HEK293 (cell line): ENCODE measurements at regions not wholly inside any gene's neighbourhood (a gene's known extent, or its start where the extent isn't known, plus 50 kb on each side); places are given as distances from the start of the nearest gene placed in this dataset.

Source experiments
- CTCF ChIA-PET: fragments of 350-600 bp; formaldehyde crosslinking; extraction: SDS; loops from one replicate; lab custom pipeline; 2021; ENCODE audit warnings: antibody characterized with exemption; lab: Yijun Ruan, JAX
- POLR2A ChIA-PET: fragments of 300-600 bp; formaldehyde crosslinking; extraction: SDS; loops from one replicate; lab custom pipeline; 2020; ENCODE audit warnings: antibody characterized with exemption, inconsistent platforms; lab: Yijun Ruan, JAX
- H3K27ac ChIP-seq: fragments of 200-500 bp; sonication (Bioruptor generic); 2 replicates; pipeline ENCODE4 v1.5.1; 2014; ENCODE audit warnings: low read depth, low read length, control low read depth, inconsistent platforms; ENCODE audit errors: extremely low read depth
- H3K36me3 ChIP-seq, 2 experiments: fragments of 200-500 bp in 1 of 2; sonication (Bioruptor generic) in 1 of 2; 1 replicate in 1 of 2; 2 replicates in 1 of 2; pipeline ENCODE4 v1.5.1; 2014 to 2017; ENCODE audit warnings: inconsistent platforms in 2 of 2, low read length in 2 of 2; ENCODE audit not compliant: control insufficient read depth in 2 of 2, insufficient read depth in 1 of 2
- H3K4me1 ChIP-seq: fragments of 200-500 bp; sonication (Bioruptor generic); 2 replicates; pipeline ENCODE4 v1.5.1; 2014; ENCODE audit warnings: mild to moderate bottlenecking, low read length, inconsistent platforms; ENCODE audit not compliant: control insufficient read depth, insufficient read depth
- H3K4me3 ChIP-seq: 2 replicates; pipeline ENCODE4 v1.5.1; 2011; ENCODE audit warnings: low read depth, mild to moderate bottlenecking, control low read depth, low read length, moderate library complexity
- H3K9me3 ChIP-seq: fragments of 200-500 bp; sonication (Bioruptor generic); 2 replicates; pipeline ENCODE4 v1.5.1; 2014; ENCODE audit warnings: low read depth, low read length, inconsistent platforms; ENCODE audit not compliant: control insufficient read depth, insufficient read depth
- GLI4 ChIP-seq: fragments of 450-650 bp; formaldehyde crosslinking; IDR thresholded peaks from 2 replicates; pipeline ENCODE4 v1.5.1; 2016; ENCODE audit warnings: missing biosample characterization, missing genetic modification characterization
- GLIS1 ChIP-seq: fragments of 450-650 bp; formaldehyde crosslinking; IDR thresholded peaks from 2 replicates; pipeline ENCODE4 v1.5.1; 2016; ENCODE audit warnings: missing biosample characterization, missing genetic modification characterization
- GLIS2 ChIP-seq: fragments of 450-650 bp; formaldehyde crosslinking; IDR thresholded peaks from 2 replicates; pipeline ENCODE4 v1.5.1; 2016; ENCODE audit warnings: missing biosample characterization, missing genetic modification characterization
- MEIS1 ChIP-seq: sonication (generic); formaldehyde crosslinking; IDR thresholded peaks from 2 replicates; pipeline ENCODE4 v1.8.1; 2022; ENCODE audit warnings: missing genetic modification reagents, mild to moderate bottlenecking, borderline replicate concordance
- OVOL3 ChIP-seq: fragments of 450-650 bp; formaldehyde crosslinking; IDR thresholded peaks from 2 replicates; pipeline ENCODE4 v1.5.1; 2016; ENCODE audit warnings: missing biosample characterization, missing genetic modification characterization
- SALL2 ChIP-seq: fragments of 450-650 bp; formaldehyde crosslinking; IDR thresholded peaks from 2 replicates; pipeline ENCODE4 v1.5.0; 2017; ENCODE audit warnings: missing biosample characterization, mild to moderate bottlenecking, missing genetic modification characterization, borderline replicate concordance
- SCRT2 ChIP-seq: fragments of 450-650 bp; formaldehyde crosslinking; IDR thresholded peaks from 2 replicates; pipeline ENCODE4 v1.5.1; 2016; ENCODE audit warnings: missing biosample characterization, missing genetic modification characterization
- TRIM28 ChIP-seq: IDR thresholded peaks from 2 replicates; pipeline ENCODE4 v1.6.1; 2011; ENCODE audit warnings: low read length, control low read depth, borderline replicate concordance
- WT1 ChIP-seq: fragments of 450-650 bp; formaldehyde crosslinking; IDR thresholded peaks from 2 replicates; pipeline ENCODE4 v1.5.1; 2016; ENCODE audit warnings: missing biosample characterization, missing genetic modification characterization
- ZBTB20 ChIP-seq: fragments of 450-650 bp; formaldehyde crosslinking; IDR thresholded peaks from 2 replicates; pipeline ENCODE4 v1.5.1; 2016; ENCODE audit warnings: missing biosample characterization, missing genetic modification characterization
- ZBTB48 ChIP-seq: fragments of 450-650 bp; formaldehyde crosslinking; IDR thresholded peaks from 2 replicates; pipeline ENCODE4 v1.5.1; 2016; ENCODE audit warnings: missing biosample characterization, missing genetic modification characterization
- ZNF146 ChIP-seq: fragments of 450-650 bp; formaldehyde crosslinking; IDR thresholded peaks from 2 replicates; pipeline ENCODE4 v1.5.1; 2016; ENCODE audit warnings: missing biosample characterization, missing genetic modification characterization
- ZNF174 ChIP-seq: fragments of 450-650 bp; formaldehyde crosslinking; IDR thresholded peaks from 2 replicates; pipeline ENCODE4 v1.5.0; 2017; ENCODE audit warnings: missing biosample characterization, mild to moderate bottlenecking, missing genetic modification characterization
- ZNF19 ChIP-seq: fragments of 450-650 bp; formaldehyde crosslinking; IDR thresholded peaks from 2 replicates; pipeline ENCODE4; 2016; ENCODE audit warnings: missing biosample characterization, missing genetic modification characterization, low read depth
- ZNF23 ChIP-seq: fragments of 450-650 bp; formaldehyde crosslinking; IDR thresholded peaks from 2 replicates; pipeline ENCODE4 v1.5.1; 2016; ENCODE audit warnings: missing biosample characterization, missing genetic modification characterization, borderline replicate concordance
- ZNF274 ChIP-seq, 2 experiments: fragments of 200-500 bp in 1 of 2; fragments of 450-650 bp in 1 of 2; sonication (Bioruptor generic) in 1 of 2; formaldehyde crosslinking in 1 of 2; IDR thresholded peaks; 2 replicates each; pipeline versions ENCODE4 v1.5.1 to v1.6.1; 2014 to 2016; ENCODE audit warnings: borderline replicate concordance in 1 of 2, inconsistent platforms in 1 of 2, low read length in 1 of 2, missing biosample characterization in 1 of 2, missing genetic modification characterization in 1 of 2
- ZNF341 ChIP-seq: fragments of 450-650 bp; formaldehyde crosslinking; IDR thresholded peaks from 2 replicates; pipeline ENCODE4; 2016; ENCODE audit warnings: low read depth, missing biosample characterization, missing genetic modification characterization
- ZNF354C ChIP-seq: fragments of 450-650 bp; formaldehyde crosslinking; IDR thresholded peaks from 2 replicates; pipeline ENCODE4 v1.5.1; 2016; ENCODE audit warnings: missing biosample characterization, missing genetic modification characterization, low read depth, borderline replicate concordance
- ZNF366 ChIP-seq: fragments of 450-650 bp; formaldehyde crosslinking; conservative IDR thresholded peaks from 2 replicates; pipeline ENCODE4 v1.5.1; 2016; ENCODE audit warnings: missing biosample characterization, missing genetic modification characterization
- ZNF37A ChIP-seq: fragments of 450-650 bp; IDR thresholded peaks from 2 replicates; pipeline ENCODE4 v1.5.1; 2018; ENCODE audit warnings: missing biosample characterization, missing genetic modification characterization
- ZNF621 ChIP-seq: fragments of 450-650 bp; formaldehyde crosslinking; IDR thresholded peaks from 2 replicates; pipeline ENCODE4 v1.5.1; 2017; ENCODE audit warnings: missing biosample characterization, missing genetic modification characterization
- ZNF624 ChIP-seq: fragments of 450-650 bp; formaldehyde crosslinking; IDR thresholded peaks from 2 replicates; pipeline ENCODE4 v1.5.1; 2017; ENCODE audit warnings: missing biosample characterization, missing genetic modification characterization
- ZNF626 ChIP-seq: fragments of 450-650 bp; sonication (Bioruptor Pico); formaldehyde crosslinking; IDR thresholded peaks from 2 replicates; pipeline ENCODE4 v1.5.1; 2018; ENCODE audit warnings: missing biosample characterization, missing genetic modification characterization, inconsistent platforms
- ZNF658 ChIP-seq: fragments of 450-650 bp; formaldehyde crosslinking; IDR thresholded peaks from 2 replicates; pipeline ENCODE4; 2016; ENCODE audit warnings: missing biosample characterization, missing genetic modification characterization
- TF ChIP-seq, protein P1 (sequence below): fragments of 450-650 bp; formaldehyde crosslinking; IDR thresholded peaks from 2 replicates; pipeline ENCODE4 v1.5.1; 2016; ENCODE audit warnings: missing biosample characterization, missing genetic modification characterization
- TF ChIP-seq, protein P2 (sequence below): fragments of 450-650 bp; formaldehyde crosslinking; IDR thresholded peaks from 2 replicates; pipeline ENCODE4 v1.5.1; 2016; ENCODE audit warnings: missing biosample characterization, missing genetic modification characterization
- TF ChIP-seq, protein P3 (sequence below): fragments of 450-650 bp; IDR thresholded peaks from 2 replicates; pipeline ENCODE4 v1.5.1; 2018; ENCODE audit warnings: missing biosample characterization, missing genetic modification characterization

DNA sequence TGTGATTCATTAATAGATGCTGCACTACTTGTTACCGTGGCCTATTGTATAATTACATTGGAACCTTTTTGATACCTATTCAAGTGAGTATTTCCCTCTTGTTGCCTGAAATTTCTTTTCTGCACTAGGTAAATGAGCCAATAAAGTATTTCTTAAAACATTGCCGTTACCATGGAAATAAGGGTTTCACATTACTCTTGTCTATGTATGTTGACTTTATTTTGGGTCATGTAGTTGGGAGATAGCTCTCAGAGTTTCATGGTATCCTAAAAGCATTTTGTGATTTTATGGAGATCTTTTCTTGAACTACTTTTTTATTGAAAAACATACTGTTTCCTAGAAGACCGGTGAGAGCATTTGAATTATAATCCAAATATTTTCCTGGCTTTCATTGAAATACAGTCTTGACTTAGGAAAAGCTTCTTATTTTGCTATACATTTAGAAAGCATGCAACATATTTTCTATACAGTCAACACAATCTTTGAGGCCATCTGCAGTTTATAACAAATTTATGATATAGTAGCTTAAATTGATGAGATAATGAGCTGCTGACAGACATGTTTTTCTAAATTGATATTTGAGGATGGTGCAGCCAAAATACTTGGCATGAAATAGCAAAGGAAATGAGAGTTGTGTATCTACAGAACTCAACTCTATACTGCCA lies 650.4 kb downstream of the RFPL4B start:
- H3K36me3 ChIP-seq, result no peaks in the 10 kb centered on the region
- CTCF ChIA-PET, result interaction anchor here (0.7 kb wide), 1 partner anchor 19 kb away, joined by 3 read pairs; no protein-coding TSS in a partner anchor
- no peak overlapping the region for H3K4me3 ChIP-seq
- H3K4me1 ChIP-seq, result no peaks in the 10 kb centered on the region
- POLR2A ChIA-PET, result no interaction called here
- no peak overlapping the region for H3K27ac ChIP-seq
- H3K9me3 ChIP-seq, result no peaks in the 10 kb centered on the region
- TF ChIP-seq, protein P1, sequence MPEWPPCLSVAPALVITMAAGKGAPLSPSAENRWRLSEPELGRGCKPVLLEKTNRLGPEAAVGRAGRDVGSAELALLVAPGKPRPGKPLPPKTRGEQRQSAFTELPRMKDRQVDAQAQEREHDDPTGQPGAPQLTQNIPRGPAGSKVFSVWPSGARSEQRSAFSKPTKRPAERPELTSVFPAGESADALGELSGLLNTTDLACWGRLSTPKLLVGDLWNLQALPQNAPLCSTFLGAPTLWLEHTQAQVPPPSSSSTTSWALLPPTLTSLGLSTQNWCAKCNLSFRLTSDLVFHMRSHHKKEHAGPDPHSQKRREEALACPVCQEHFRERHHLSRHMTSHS (tag by site-specific recombination), result no peak
- TF ChIP-seq, protein P2, sequence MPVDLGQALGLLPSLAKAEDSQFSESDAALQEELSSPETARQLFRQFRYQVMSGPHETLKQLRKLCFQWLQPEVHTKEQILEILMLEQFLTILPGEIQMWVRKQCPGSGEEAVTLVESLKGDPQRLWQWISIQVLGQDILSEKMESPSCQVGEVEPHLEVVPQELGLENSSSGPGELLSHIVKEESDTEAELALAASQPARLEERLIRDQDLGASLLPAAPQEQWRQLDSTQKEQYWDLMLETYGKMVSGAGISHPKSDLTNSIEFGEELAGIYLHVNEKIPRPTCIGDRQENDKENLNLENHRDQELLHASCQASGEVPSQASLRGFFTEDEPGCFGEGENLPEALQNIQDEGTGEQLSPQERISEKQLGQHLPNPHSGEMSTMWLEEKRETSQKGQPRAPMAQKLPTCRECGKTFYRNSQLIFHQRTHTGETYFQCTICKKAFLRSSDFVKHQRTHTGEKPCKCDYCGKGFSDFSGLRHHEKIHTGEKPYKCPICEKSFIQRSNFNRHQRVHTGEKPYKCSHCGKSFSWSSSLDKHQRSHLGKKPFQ, result no peak
- no peak for TF ChIP-seq ZNF274 (IDR thresholded peaks at IDR 0.05; ENCODE audit: low read length)
- no peak for TF ChIP-seq ZNF274 (tag by site-specific recombination; IDR thresholded peaks at IDR 0.05; ENCODE audit: borderline replicate concordance)
- no peak for TF ChIP-seq ZNF37A (tag by site-specific recombination)
- TF ChIP-seq ZNF624 (tag by site-specific recombination), result no peak
- TF ChIP-seq ZNF174, result no peak
- TF ChIP-seq ZNF621 (tag by site-specific recombination), result no peak
- no peak for TF ChIP-seq OVOL3 (tag by site-specific recombination)
- no peak for TF ChIP-seq ZNF626
- no peak for TF ChIP-seq ZNF366 (tag by site-specific recombination)
- TF ChIP-seq ZNF19, result no peak
- TF ChIP-seq, protein P3, sequence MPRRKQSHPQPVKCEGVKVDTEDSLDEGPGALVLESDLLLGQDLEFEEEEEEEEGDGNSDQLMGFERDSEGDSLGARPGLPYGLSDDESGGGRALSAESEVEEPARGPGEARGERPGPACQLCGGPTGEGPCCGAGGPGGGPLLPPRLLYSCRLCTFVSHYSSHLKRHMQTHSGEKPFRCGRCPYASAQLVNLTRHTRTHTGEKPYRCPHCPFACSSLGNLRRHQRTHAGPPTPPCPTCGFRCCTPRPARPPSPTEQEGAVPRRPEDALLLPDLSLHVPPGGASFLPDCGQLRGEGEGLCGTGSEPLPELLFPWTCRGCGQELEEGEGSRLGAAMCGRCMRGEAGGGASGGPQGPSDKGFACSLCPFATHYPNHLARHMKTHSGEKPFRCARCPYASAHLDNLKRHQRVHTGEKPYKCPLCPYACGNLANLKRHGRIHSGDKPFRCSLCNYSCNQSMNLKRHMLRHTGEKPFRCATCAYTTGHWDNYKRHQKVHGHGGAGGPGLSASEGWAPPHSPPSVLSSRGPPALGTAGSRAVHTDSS (tag by site-specific recombination), result no peak
- no peak for TF ChIP-seq GLIS2 (tag by site-specific recombination)
- TF ChIP-seq, all 188 proteins: peak for 0

DNA sequence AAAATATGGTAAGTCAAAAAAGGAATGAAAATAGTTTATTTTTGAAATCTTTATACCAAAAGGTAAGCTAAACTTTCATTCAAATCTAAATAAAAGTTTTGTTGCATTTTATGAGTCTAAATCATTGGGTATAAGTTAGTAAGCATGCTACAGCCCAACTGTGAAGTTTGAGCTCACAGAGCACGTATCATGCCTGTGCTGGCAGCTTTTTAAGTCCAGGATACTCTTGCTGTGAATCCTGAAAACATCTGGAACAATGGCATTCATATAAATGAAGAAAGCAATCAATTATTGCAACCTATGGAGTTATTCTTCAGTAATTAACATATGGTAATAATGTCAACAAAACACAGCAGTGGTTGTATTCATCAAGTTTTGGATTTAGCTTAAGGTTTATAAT lies 656.9 kb downstream of the RFPL4B start:
- CTCF ChIA-PET, result interaction anchor here (0.9 kb wide), 1 partner anchor 9 kb away, joined by 4 read pairs; no protein-coding TSS in a partner anchor

More for the DNA sequence above, 656.9 kb downstream of the RFPL4B start:
- Histone ChIP-seq H3K9me3 (no peaks in the 10 kb centered on the region), H3K36me3 (no peaks in the 10 kb centered on the region), H3K4me3 (no peak overlapping the region)
- POLR2A ChIA-PET, result no interaction called here
- TF ChIP-seq WT1 (tag by site-specific recombination) (no peak), MEIS1 (CRISPR knock-in tag) (no peak), GLI4 (tag by site-specific recombination) (no peak), ZBTB48 (tag by site-specific recombination) (no peak), SALL2 (tag by site-specific recombination) (no peak), ZNF146 (no peak), ZNF341 (tag by site-specific recombination) (no peak), ZNF658 (tag by site-specific recombination) (no peak), ZBTB20 (no peak), GLIS1 (tag by site-specific recombination) (no peak), ZNF354C (tag by site-specific recombination) (no peak), SCRT2 (tag by site-specific recombination) (no peak), ZNF23 (tag by site-specific recombination) (no peak), TRIM28 (no peak)
- TF ChIP-seq, all 188 proteins: peak for 0
- Histone ChIP-seq H3K4me1 (no peaks in the 10 kb centered on the region), H3K27ac (no peak overlapping the region)
